ENCODE measurements at regions not wholly inside any gene's neighbourhood (a gene's known extent, or its start where the extent isn't known, plus 50 kb on each side); places are given as distances from the start of the nearest gene placed in this dataset.

DNA sequence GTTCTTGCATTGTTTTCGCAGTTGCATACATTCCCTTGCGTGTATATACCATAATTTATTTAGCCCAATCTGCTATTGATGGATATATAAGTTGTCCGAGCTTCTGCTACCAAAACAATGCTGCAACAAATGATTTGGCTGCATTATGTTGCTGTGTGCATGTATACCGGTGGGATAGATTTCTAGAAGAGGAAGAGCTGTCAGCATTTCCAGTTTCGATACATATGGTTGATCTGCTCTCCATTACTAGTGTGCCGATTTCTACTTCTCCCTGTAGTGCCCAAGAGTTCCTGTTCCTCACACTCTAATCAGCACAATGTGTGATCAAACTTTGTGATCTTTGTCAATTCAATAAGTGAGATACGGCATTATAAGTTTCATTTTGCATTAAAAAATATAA lies 92.8 kb upstream of the NMNAT3 start:
- no peak overlapping the region for H3K4me3 Mint-ChIP-seq (ENCODE audit: low read depth)
- DNase-seq (ENCODE audit: low spot score, unreplicated experiment), result no peak
- H3K9me3 Mint-ChIP-seq (ENCODE audit: low read depth), result no peaks in the 10 kb centered on the region
- peaks cover 2% of the 10 kb centered on the region for H3K27me3 Mint-ChIP-seq
- H3K4me1 Mint-ChIP-seq (ENCODE audit: low read depth), result peaks cover 27% of the 10 kb centered on the region
- TF ChIP-seq, protein P1, sequence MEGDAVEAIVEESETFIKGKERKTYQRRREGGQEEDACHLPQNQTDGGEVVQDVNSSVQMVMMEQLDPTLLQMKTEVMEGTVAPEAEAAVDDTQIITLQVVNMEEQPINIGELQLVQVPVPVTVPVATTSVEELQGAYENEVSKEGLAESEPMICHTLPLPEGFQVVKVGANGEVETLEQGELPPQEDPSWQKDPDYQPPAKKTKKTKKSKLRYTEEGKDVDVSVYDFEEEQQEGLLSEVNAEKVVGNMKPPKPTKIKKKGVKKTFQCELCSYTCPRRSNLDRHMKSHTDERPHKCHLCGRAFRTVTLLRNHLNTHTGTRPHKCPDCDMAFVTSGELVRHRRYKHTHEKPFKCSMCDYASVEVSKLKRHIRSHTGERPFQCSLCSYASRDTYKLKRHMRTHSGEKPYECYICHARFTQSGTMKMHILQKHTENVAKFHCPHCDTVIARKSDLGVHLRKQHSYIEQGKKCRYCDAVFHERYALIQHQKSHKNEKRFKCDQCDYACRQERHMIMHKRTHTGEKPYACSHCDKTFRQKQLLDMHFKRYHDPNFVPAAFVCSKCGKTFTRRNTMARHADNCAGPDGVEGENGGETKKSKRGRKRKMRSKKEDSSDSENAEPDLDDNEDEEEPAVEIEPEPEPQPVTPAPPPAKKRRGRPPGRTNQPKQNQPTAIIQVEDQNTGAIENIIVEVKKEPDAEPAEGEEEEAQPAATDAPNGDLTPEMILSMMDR (IDR thresholded peaks at IDR 0.05; ENCODE audit: unreplicated experiment), result no peak
- H3K27ac Mint-ChIP-seq, result no peak overlapping the region
- H3K36me3 Mint-ChIP-seq (ENCODE audit: insufficient read depth), result no peaks in the 10 kb centered on the region

DNA sequence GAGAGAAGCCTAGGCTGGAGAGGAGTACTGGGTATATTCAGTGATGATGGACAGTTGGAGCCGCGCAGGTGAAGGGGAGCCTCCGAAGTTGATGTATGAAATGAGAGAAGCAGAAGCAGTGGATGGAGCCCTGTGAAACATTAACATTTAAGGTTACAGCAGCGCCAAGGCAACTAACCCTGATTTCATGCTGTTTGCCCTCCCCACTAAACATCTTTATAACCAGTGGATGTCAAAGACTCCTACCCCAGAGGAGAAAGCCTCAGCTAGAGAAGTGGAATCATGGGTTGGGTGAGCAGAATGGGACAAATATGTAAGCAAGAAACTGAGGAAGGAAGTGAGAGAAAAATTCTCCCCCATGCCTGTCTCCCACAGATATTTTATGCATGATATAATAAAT lies 92.0 kb upstream of the NMNAT3 start:
- Mint-ChIP-seq H3K36me3 (ENCODE audit: insufficient read depth) (no peaks in the 10 kb centered on the region), H3K27ac (no peak overlapping the region), H3K4me3 (ENCODE audit: low read depth) (no peak overlapping the region), H3K27me3 (peaks cover 2% of the 10 kb centered on the region), H3K9me3 (ENCODE audit: low read depth) (no peaks in the 10 kb centered on the region), H3K4me1 (ENCODE audit: low read depth) (peaks cover 26% of the 10 kb centered on the region)
- DNase-seq (ENCODE audit: low spot score, unreplicated experiment), result no peak
- TF ChIP-seq, protein P1 (IDR thresholded peaks at IDR 0.05; ENCODE audit: unreplicated experiment), result no peak

DNA sequence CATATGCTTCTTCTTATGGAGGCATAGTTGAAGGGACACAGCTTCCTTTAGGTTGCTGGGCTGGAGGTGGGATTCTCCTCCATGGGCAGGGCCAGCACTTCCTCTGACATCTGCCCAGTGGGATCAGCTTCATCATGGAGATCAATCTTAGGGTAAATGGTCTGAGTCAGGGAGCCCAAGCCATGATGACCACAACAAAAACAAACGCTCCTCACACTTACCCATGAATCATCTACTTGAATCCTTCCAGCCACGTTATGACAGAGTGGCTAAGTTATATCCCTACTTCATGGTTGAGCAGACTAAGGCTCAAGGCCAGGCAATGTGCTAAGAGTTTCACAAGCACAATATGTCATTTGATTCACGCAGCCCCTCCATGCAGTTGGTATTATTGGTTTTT lies 87.2 kb upstream of the NMNAT3 start:
- DNase-seq (ENCODE audit: low spot score, unreplicated experiment), result no peak
- Mint-ChIP-seq H3K4me1 (ENCODE audit: low read depth) (peaks cover 7% of the 10 kb centered on the region), H3K27me3 (no peaks in the 10 kb centered on the region), H3K9me3 (ENCODE audit: low read depth) (no peaks in the 10 kb centered on the region), H3K36me3 (ENCODE audit: insufficient read depth) (no peaks in the 10 kb centered on the region), H3K27ac (no peak overlapping the region), H3K4me3 (ENCODE audit: low read depth) (no peak overlapping the region)
- TF ChIP-seq, protein P1 (IDR thresholded peaks at IDR 0.05; ENCODE audit: unreplicated experiment), result no peak

DNA sequence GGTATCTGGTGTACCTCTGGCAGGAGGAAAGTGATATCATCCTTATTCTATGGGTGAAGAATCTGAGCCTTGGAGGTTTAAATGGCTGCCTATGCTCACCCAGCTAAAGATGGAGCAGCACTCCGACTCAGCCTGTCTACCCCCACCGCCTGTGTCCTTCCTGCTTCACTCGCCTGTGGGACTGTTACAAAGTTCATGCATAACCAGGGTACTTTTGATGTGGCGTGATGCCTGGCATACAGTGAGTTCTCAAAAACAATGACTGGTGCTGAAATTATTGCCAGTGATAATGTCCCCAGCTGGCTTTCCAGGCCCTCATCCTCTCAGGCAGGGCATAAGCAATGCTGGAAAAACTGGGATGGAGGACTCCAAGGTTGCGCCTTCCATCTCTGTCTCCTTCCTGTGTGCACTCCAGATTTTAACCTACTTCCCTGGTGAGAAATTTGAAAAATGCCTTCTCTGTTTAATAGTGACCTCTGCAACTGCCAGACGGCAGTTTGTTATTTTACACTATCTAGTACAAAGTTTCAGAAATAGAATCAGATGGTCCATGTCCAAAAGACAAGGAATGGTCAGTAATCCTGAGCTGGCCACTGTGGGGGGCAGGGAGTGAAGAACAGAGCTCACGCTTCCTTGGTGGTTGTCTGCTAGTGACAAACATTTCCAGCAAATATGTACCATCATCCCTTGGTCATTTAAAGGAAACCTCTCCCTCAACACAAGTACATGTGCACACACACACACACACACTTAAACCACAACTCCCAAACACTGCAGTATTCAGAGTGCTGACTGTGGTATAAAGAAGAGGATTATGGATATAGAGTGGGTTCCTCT lies 86.5 kb upstream of the NMNAT3 start:
- Mint-ChIP-seq H3K36me3 (ENCODE audit: insufficient read depth) (no peaks in the 10 kb centered on the region), H3K9me3 (ENCODE audit: low read depth) (no peaks in the 10 kb centered on the region), H3K4me1 (ENCODE audit: low read depth) (peaks cover under 1% of the 10 kb centered on the region)

DNA sequence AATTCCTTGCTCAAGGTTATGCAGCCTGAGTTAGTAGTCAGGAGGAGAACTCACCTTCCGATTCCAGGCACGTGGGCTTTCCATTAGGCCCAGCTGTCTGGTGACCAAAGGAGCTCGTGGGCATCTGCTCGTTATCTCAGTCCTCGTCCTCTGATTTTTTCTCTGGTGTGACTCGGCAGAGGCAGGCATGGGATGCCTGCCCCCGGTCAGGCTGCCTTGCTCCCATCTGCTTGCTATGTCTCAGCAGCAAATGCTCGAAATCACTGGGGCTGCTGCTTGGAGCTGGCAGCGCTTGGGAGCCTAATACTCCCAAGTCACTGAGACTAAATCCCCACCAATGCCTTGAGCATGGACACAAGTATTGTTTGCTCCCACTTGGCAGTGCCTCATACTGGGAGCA lies 84.5 kb upstream of the NMNAT3 start:
- Mint-ChIP-seq H3K36me3 (ENCODE audit: insufficient read depth) (no peaks in the 10 kb centered on the region), H3K4me3 (ENCODE audit: low read depth) (no peak overlapping the region), H3K9me3 (ENCODE audit: low read depth) (no peaks in the 10 kb centered on the region), H3K27me3 (no peaks in the 10 kb centered on the region), H3K4me1 (ENCODE audit: low read depth) (peaks cover 5% of the 10 kb centered on the region), H3K27ac (no peak overlapping the region)
- no peak for DNase-seq (ENCODE audit: low spot score, unreplicated experiment)
- TF ChIP-seq, protein P1 (IDR thresholded peaks at IDR 0.05; ENCODE audit: unreplicated experiment), result no peak

More for the DNA sequence above, 86.5 kb upstream of the NMNAT3 start:
- Mint-ChIP-seq H3K4me3 (ENCODE audit: low read depth) (no peak overlapping the region), H3K27me3 (no peaks in the 10 kb centered on the region), H3K27ac (no peak overlapping the region)
- TF ChIP-seq, protein P1 (IDR thresholded peaks at IDR 0.05; ENCODE audit: unreplicated experiment), result no peak
- DNase-seq (ENCODE audit: low spot score, unreplicated experiment), result no peak
